ENCODE measurements at regions not wholly inside any gene's neighbourhood (a gene's known extent, or its start where the extent isn't known, plus 50 kb on each side); places are given as distances from the start of the nearest gene placed in this dataset.

- peaks cover 6% of the 10 kb centered on the region for H3K27me3 Mint-ChIP-seq (ENCODE audit: low read depth)
- H3K9me3 Mint-ChIP-seq: no peaks in the 10 kb centered on the region
- no peak for DNase-seq (ENCODE audit: low spot score)
- no peak overlapping the region for H3K27ac Mint-ChIP-seq
- H3K36me3 Mint-ChIP-seq (ENCODE audit: low read depth): no peaks in the 10 kb centered on the region
- H3K4me1 Mint-ChIP-seq (ENCODE audit: low read depth): no peaks in the 10 kb centered on the region
- no peak overlapping the region for H3K4me3 Mint-ChIP-seq
Observed at GRCh38 chr18:5619376-5619775, 75.6 kb upstream of the EPB41L3 start.

GRCh38 chr18:5618047-5618688 is 74.4 kb upstream of the EPB41L3 start:
- Mint-ChIP-seq H3K4me3 (no peak overlapping the region), H3K4me1 (ENCODE audit: low read depth) (no peaks in the 10 kb centered on the region), H3K9me3 (no peaks in the 10 kb centered on the region), H3K27ac (no peak overlapping the region), H3K36me3 (ENCODE audit: low read depth) (no peaks in the 10 kb centered on the region), H3K27me3 (ENCODE audit: low read depth) (peaks cover 6% of the 10 kb centered on the region)
- DNase-seq (ENCODE audit: low spot score): no peak

GRCh38 chr18:5611221-5611620 is 67.4 kb upstream of the EPB41L3 start:
- no peak overlapping the region for H3K4me3 Mint-ChIP-seq
- DNase-seq (ENCODE audit: low spot score): no peak
- no peaks in the 10 kb centered on the region for H3K9me3 Mint-ChIP-seq
- no peaks in the 10 kb centered on the region for H3K36me3 Mint-ChIP-seq (ENCODE audit: low read depth)
- no peaks in the 10 kb centered on the region for H3K27me3 Mint-ChIP-seq (ENCODE audit: low read depth)
- H3K27ac Mint-ChIP-seq: no peak overlapping the region
- no peaks in the 10 kb centered on the region for H3K4me1 Mint-ChIP-seq (ENCODE audit: low read depth)

- no peaks in the 10 kb centered on the region for H3K9me3 Mint-ChIP-seq
- H3K4me1 Mint-ChIP-seq (ENCODE audit: low read depth): no peaks in the 10 kb centered on the region
- no peak overlapping the region for H3K4me3 Mint-ChIP-seq
- H3K27me3 Mint-ChIP-seq (ENCODE audit: low read depth): no peaks in the 10 kb centered on the region
- DNase-seq (ENCODE audit: low spot score): no peak
- no peak overlapping the region for H3K27ac Mint-ChIP-seq
- H3K36me3 Mint-ChIP-seq (ENCODE audit: low read depth): no peaks in the 10 kb centered on the region
Observed at GRCh38 chr18:5608846-5609245, 65.0 kb upstream of the EPB41L3 start.

DNA sequence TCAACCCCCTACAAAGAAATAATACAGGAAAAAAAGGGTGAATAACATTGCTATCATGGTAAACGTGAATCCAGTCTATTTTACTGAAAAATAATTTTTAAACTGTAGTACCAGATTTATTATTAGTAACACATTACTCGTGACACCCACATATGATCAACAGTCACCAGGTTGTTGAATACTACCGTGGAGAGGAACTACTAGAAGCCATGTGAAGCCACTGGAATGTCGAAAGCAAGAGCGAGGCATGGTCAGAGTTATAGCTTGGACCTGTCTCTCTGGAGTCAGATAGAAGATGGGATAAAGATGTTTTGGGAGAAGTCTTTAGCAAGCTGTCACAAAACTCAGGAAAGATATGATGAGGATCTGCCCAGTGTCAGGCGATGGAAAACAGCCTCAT is 63.2 kb upstream of the EPB41L3 start:
- Mint-ChIP-seq H3K27me3 (ENCODE audit: low read depth) (no peaks in the 10 kb centered on the region), H3K9me3 (no peaks in the 10 kb centered on the region), H3K27ac (no peak overlapping the region), H3K36me3 (ENCODE audit: low read depth) (no peaks in the 10 kb centered on the region), H3K4me3 (no peak overlapping the region), H3K4me1 (ENCODE audit: low read depth) (no peaks in the 10 kb centered on the region)
- no peak for DNase-seq (ENCODE audit: low spot score)

DNA sequence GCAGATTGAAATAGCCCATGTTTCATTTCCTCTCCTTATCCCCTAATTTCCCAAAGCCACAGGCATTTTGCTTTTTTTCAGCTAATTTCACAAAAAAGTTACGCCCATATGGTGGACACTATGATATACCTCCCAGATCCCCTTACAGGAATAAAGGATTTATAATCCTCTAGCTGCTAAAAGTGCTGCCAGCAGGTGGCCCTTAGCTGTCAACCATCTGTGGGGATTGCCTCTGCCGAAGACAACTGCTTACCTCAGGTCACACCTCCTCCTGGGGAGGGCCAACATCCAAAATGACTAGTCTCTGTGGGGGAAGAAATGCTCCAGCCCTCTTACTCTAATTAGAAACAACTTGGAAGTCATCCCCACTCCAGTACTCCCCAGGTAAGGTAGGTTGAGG is 61.0 kb upstream of the EPB41L3 start:
- Mint-ChIP-seq H3K27me3 (ENCODE audit: low read depth) (peaks cover 4% of the 10 kb centered on the region), H3K4me1 (ENCODE audit: low read depth) (no peaks in the 10 kb centered on the region), H3K27ac (no peak overlapping the region), H3K36me3 (ENCODE audit: low read depth) (no peaks in the 10 kb centered on the region), H3K9me3 (no peaks in the 10 kb centered on the region), H3K4me3 (no peak overlapping the region)
- DNase-seq (ENCODE audit: low spot score): no peak

DNA sequence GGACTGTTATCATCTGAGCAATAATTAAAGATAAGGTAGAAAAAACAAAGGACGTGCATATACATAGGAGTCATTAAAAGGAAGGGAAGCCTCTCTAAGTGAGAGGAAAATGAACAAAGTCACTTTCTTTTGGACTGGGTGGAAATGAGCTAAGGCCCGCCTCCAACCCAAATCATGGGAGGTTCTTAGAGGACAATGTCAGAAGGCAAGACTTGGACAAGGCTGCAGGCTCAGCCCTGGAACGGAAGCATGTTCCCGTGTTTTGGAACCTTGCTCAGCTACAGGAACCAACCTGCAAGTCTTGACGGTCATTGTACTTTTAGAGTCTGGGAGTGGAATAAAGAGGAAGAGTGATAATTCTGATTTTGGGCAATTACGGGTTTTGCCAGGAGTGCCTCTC is 59.4 kb upstream of the EPB41L3 start:
- Mint-ChIP-seq H3K4me1 (ENCODE audit: low read depth) (no peaks in the 10 kb centered on the region), H3K9me3 (no peaks in the 10 kb centered on the region), H3K27me3 (ENCODE audit: low read depth) (peaks cover 4% of the 10 kb centered on the region), H3K27ac (no peak overlapping the region), H3K4me3 (no peak overlapping the region), H3K36me3 (ENCODE audit: low read depth) (no peaks in the 10 kb centered on the region)
- DNase-seq (ENCODE audit: low spot score): no peak

GRCh38 chr18:5601188-5601624 is 57.4 kb upstream of the EPB41L3 start:
- Mint-ChIP-seq H3K27ac (no peak overlapping the region), H3K9me3 (no peaks in the 10 kb centered on the region), H3K4me3 (no peak overlapping the region), H3K4me1 (ENCODE audit: low read depth) (no peaks in the 10 kb centered on the region), H3K36me3 (ENCODE audit: low read depth) (no peaks in the 10 kb centered on the region), H3K27me3 (ENCODE audit: low read depth) (peaks cover 4% of the 10 kb centered on the region)
- DNase-seq (ENCODE audit: low spot score): no peak

DNA sequence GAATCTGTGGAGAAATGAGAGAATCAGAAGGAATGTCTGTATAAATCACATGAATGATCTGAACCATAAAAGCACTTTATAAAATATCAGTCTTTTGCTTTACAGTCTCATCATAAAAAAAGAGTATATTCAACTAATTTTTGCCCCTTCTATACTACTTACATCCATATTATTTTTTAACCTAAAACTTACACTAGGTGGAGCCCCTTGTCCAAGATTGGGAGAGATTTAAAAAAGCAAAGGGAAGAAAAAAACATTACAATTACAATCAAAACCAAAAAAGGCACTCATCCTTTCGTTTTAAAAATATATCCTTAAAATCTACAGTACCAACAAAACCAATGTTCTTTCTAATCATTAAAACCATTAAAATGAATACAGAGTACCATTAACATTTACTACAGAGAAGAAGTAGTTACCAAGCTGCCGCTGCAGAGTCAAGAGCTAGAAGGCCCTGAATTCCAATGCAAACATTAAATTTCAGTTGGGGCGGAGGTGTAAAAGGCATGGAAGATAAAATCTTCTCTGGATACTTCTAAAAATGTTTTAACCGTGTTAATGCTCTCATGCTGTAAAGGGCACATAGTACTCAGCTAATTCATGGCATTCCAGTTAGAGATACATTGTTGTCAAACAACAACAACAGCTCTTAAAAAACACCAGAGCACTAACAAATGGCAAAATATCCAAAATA is 56.7 kb upstream of the EPB41L3 start:
- no peaks in the 10 kb centered on the region for H3K9me3 Mint-ChIP-seq
- no peak overlapping the region for H3K4me3 Mint-ChIP-seq
- no peaks in the 10 kb centered on the region for H3K4me1 Mint-ChIP-seq (ENCODE audit: low read depth)
- DNase-seq (ENCODE audit: low spot score): no peak
- peaks cover 4% of the 10 kb centered on the region for H3K27me3 Mint-ChIP-seq (ENCODE audit: low read depth)
- H3K36me3 Mint-ChIP-seq (ENCODE audit: low read depth): no peaks in the 10 kb centered on the region
- no peak overlapping the region for H3K27ac Mint-ChIP-seq

GRCh38 chr18:5596585-5596984 is 52.8 kb upstream of the EPB41L3 start:
- H3K4me3 Mint-ChIP-seq: no peak overlapping the region
- no peaks in the 10 kb centered on the region for H3K4me1 Mint-ChIP-seq (ENCODE audit: low read depth)
- no peaks in the 10 kb centered on the region for H3K9me3 Mint-ChIP-seq
- peaks cover 4% of the 10 kb centered on the region for H3K27me3 Mint-ChIP-seq (ENCODE audit: low read depth)
- H3K36me3 Mint-ChIP-seq (ENCODE audit: low read depth): no peaks in the 10 kb centered on the region
- no peak overlapping the region for H3K27ac Mint-ChIP-seq
- no peak for DNase-seq (ENCODE audit: low spot score)
